Stomach smooth muscle (tissue), 2 donors: ENCODE measurements at regions not wholly inside any gene's neighbourhood (a gene's known extent, or its start where the extent isn't known, plus 50 kb on each side); places are given as distances from the start of the nearest gene placed in this dataset.
"Not testable (repeated sequence)": the region's sequence is repeated elsewhere in the genome, so short reads cannot be mapped to it uniquely, and the experiment has no call there.

Source experiments
- H3K27ac ChIP-seq: one replicate; pipeline ENCODE4 v1.7.0; 2013; ENCODE audit warnings: mild to moderate bottlenecking, low read length, inconsistent platforms
- H3K27me3 ChIP-seq, 2 donors: one replicate each; pipeline ENCODE4 v1.7.0; 2013; ENCODE audit warnings: low read length in 2 of 2; ENCODE audit not compliant: insufficient read depth in 2 of 2, control insufficient read depth in 1 of 2
- H3K36me3 ChIP-seq, 2 donors: one replicate each; pipeline ENCODE4 v1.7.0; 2013; ENCODE audit warnings: low read length in 2 of 2; ENCODE audit not compliant: control insufficient read depth in 2 of 2, insufficient read depth in 2 of 2
- H3K4me1 ChIP-seq: one replicate; pipeline ENCODE4 v1.7.0; 2013; ENCODE audit warnings: low read length; ENCODE audit not compliant: control insufficient read depth, insufficient read depth
- H3K4me3 ChIP-seq, 2 donors: one replicate each; pipeline ENCODE4 v1.7.0; 2013; ENCODE audit warnings: low read length in 2 of 2
- H3K9ac ChIP-seq, 2 donors: one replicate each; pipeline ENCODE4 v1.7.0; 2013; ENCODE audit warnings: low read length in 2 of 2, mild to moderate bottlenecking in 1 of 2
- H3K9me3 ChIP-seq, 2 donors: one replicate each; pipeline ENCODE4 v1.7.0; 2013; ENCODE audit warnings: low read length in 2 of 2; ENCODE audit not compliant: control insufficient read depth in 2 of 2
- donor health status: healthy.
- donor health status: Pancreatic carcinoma.

DNA sequence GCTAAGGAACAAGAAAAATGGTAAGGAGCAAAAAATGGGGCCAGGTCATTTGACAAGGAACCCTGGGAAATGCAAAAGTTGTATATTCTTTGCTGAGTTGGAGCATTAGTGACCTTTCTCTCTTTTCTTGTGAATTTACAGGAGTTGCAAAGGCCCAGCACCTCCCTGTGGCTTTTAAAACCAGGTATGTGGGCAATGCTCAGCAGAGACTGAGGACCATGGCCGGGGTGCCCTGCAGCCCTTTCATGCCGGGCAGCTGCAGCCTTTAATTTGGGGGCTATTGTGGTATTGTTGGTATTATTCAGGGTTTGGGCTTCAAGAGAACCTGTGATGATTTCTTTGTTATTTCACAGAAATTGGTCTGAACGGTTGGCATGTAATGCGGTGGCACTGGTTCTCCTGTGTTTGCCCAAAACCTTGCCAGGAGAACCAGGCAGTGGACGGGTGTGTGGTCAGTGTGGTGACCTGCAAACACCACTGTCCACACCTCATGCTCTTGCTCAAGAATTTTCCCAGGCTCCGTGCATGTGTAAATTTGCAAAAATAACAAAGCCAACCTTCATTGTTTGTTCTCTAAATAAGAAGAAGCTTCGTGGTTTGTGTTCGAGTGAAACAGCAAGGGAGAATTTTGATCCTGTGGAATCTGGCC, 213.8 kb upstream of the PLGLB1 start:
- not testable (repeated sequence) for H3K4me1 ChIP-seq, H3K27me3 ChIP-seq, H3K9me3 ChIP-seq, H3K36me3 ChIP-seq, H3K4me3 ChIP-seq, H3K9ac ChIP-seq, H3K27ac ChIP-seq

- not testable (repeated sequence) for H3K27ac ChIP-seq, H3K36me3 ChIP-seq, H3K4me3 ChIP-seq, H3K9ac ChIP-seq, H3K9me3 ChIP-seq, H3K4me1 ChIP-seq, H3K27me3 ChIP-seq
Observed at GRCh38 chr2:87237570-87238336, 216.1 kb upstream of the PLGLB1 start.

GRCh38 chr2:87239558-87240215, 218.0 kb upstream of the PLGLB1 start:
- H3K4me3 ChIP-seq, H3K36me3 ChIP-seq, H3K4me1 ChIP-seq, H3K27me3 ChIP-seq, H3K9me3 ChIP-seq, H3K27ac ChIP-seq, H3K9ac ChIP-seq: not testable (repeated sequence)

DNA sequence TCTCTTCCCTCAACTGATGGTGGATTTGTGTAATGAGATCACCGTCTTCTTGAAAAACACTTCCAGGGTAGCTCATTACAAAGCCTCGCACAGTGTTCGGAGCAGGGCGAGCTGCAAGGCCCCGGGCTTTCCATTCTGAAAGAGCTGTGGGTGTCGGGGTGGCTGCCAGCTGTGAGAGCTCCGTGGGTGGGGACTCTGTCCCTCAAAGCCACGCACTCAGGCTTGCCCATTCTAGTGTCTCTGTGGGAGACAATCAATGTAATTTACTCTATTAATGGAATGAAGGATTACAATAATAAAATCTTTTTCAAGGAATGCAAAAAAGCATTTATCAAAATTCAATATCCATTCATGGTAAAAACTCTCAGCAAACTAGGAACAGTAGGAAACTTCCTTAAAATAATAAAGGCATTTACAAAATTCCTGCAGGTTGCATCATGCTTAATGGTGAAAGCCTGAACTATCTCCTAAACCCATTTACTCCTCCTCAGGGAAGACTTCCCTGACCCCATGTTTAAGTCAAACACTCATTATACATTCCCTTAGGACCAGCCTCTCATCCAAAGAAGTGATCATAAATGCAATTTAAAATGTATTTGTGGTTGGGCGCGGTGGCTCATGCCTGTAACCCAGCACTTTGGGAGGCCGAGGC, 224.5 kb upstream of the PLGLB1 start:
- not testable (repeated sequence) for H3K9me3 ChIP-seq, H3K4me1 ChIP-seq, H3K36me3 ChIP-seq, H3K9ac ChIP-seq, H3K4me3 ChIP-seq, H3K27ac ChIP-seq, H3K27me3 ChIP-seq

DNA sequence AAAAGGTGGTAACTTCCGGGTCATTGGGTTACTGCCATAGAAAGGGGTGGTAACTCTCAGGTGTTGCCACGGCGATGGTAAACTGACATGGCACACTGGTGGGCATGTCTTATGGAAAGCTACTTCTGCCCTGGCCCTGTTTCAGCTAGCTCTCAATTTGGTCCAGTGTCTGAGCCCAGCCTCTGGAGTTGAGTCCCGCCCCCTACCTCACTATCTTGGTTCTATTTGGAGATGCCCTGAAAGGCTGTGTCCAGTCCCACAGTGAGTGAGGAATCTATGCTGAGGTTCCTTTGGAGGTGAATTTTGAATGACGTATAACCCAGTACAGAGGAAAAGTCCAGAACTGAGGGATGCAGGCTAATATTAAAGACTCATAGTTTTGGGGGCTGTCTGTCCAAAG, 230.4 kb upstream of the PLGLB1 start:
- not testable (repeated sequence) for H3K4me3 ChIP-seq, H3K27ac ChIP-seq, H3K36me3 ChIP-seq, H3K9ac ChIP-seq, H3K9me3 ChIP-seq, H3K4me1 ChIP-seq, H3K27me3 ChIP-seq

GRCh38 chr2:87254562-87254961, 232.9 kb upstream of the PLGLB1 start:
- not testable (repeated sequence) for H3K27me3 ChIP-seq, H3K4me1 ChIP-seq, H3K9ac ChIP-seq, H3K36me3 ChIP-seq, H3K27ac ChIP-seq, H3K9me3 ChIP-seq, H3K4me3 ChIP-seq

GRCh38 chr2:87255410-87255809, 233.8 kb upstream of the PLGLB1 start:
- H3K27me3 ChIP-seq, H3K4me3 ChIP-seq, H3K4me1 ChIP-seq, H3K9ac ChIP-seq, H3K27ac ChIP-seq, H3K9me3 ChIP-seq, H3K36me3 ChIP-seq: not testable (repeated sequence)

- H3K4me3 ChIP-seq, H3K36me3 ChIP-seq, H3K9me3 ChIP-seq, H3K27me3 ChIP-seq, H3K9ac ChIP-seq, H3K4me1 ChIP-seq, H3K27ac ChIP-seq: not testable (repeated sequence)
Observed at GRCh38 chr2:87258887-87259286, 237.2 kb upstream of the PLGLB1 start.

DNA sequence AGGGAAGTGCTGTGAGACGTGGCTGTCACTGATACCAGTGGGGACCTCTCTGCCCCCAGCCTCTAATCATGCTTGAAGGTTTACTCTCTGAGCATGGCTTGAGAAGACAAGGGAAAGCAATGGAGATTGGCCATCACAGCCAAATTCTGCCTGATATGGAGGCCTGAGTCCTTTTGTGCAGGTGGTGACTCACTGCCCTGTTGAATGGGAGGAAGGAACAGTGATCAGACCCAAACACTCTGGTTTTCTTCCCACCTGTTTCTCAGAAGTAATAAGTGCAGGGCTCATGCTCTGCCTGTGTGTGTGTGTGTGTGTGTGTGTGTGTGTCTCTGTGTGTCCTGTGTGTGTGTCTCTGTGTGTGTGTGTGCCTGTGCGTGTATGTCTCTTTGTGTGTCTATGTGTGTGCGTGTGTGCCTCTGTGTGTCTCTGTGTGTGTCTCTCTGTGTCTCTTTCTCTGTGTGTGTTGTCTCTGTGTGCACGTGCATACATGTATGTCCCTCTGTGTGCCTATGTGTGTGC, 240.6 kb upstream of the PLGLB1 start:
- H3K4me1 ChIP-seq, H3K9ac ChIP-seq, H3K27me3 ChIP-seq, H3K4me3 ChIP-seq, H3K36me3 ChIP-seq, H3K27ac ChIP-seq, H3K9me3 ChIP-seq: not testable (repeated sequence)

- not testable (repeated sequence) for H3K4me3 ChIP-seq, H3K9ac ChIP-seq, H3K9me3 ChIP-seq, H3K4me1 ChIP-seq, H3K27ac ChIP-seq, H3K36me3 ChIP-seq, H3K27me3 ChIP-seq
Observed at GRCh38 chr2:87263868-87264518, 242.3 kb upstream of the PLGLB1 start.
